Loucy (cell line): ENCODE measurements at regions not wholly inside any gene's neighbourhood (a gene's known extent, or its start where the extent isn't known, plus 50 kb on each side); places are given as distances from the start of the nearest gene placed in this dataset.

Experiments used
- CTCF ChIP-seq: fragments of 200-600 bp; sonication (generic); conservative IDR thresholded peaks from 2 replicates; pipeline ENCODE4 v1.5.1; 2014; ENCODE audit warnings: mild to moderate bottlenecking, antibody characterized with exemption, low read length
- EZH2phosphoT487 ChIP-seq: fragments of 200-600 bp; IDR thresholded peaks from 2 replicates; pipeline ENCODE4 v1.6.1; 2018; ENCODE audit warnings: antibody characterized with exemption, mild to moderate bottlenecking, moderate library complexity, borderline replicate concordance

DNA sequence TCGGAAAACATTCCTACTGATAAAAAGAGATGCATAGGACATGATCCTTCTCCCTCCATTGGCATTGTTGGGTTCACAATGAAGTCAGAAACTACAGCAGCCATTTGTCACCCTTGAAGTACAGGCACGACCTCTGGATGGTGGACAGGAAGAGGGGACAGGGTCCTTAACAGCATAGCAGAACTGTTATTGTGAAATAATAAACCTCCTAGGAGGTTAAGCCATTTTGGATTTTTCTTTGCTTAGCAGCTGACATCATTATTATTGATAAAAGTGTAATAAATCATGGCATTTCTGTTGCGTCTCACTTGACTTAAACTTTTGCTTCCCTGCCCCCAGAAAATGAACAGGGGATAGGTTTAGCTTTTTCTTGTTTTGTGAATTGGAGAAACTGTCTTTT, 134.3 kb upstream of the SASH1 start:
- no peak for TF ChIP-seq CTCF
- no peak for TF ChIP-seq EZH2phosphoT487
